ENCODE measurements at regions not wholly inside any gene's neighbourhood (a gene's known extent, or its start where the extent isn't known, plus 50 kb on each side); places are given as distances from the start of the nearest gene placed in this dataset.

GRCh38 chr9:80440724-80441123, 869.0 kb downstream of the TLE4 start:
- Histone ChIP-seq H3K4me1 (peaks cover 5% of the 10 kb centered on the region), H3K4me2 (no peak overlapping the region), H3K4me3 (no peak overlapping the region), H4K20me1 (ENCODE audit: low read depth) (no peaks in the 10 kb centered on the region), H3F3A (ENCODE audit: low read depth) (no peaks in the 10 kb centered on the region), H3K9me3 (ENCODE audit: low read depth) (no peaks in the 10 kb centered on the region), H3K9ac (no peak overlapping the region), H3K79me2 (ENCODE audit: low read depth) (no peaks in the 10 kb centered on the region), H2AFZ (replicated peaks) (no peak overlapping the region), H3K27ac (no peak overlapping the region), H3K27me3 (no peaks in the 10 kb centered on the region), H3K36me3 (no peaks in the 10 kb centered on the region)
- H3K27me3 Mint-ChIP-seq (ENCODE audit: insufficient read depth, low read depth) = peaks cover 2% of the 10 kb centered on the region
- no peaks in the 10 kb centered on the region for H3K36me3 Mint-ChIP-seq
- TF ChIP-seq CTCF (IDR thresholded peaks at IDR 0.05) (no peak), EZH2phosphoT487 (IDR thresholded peaks at IDR 0.05) (no peak), EZH2 (IDR thresholded peaks at IDR 0.05) (no peak)
- H3K9me3 Mint-ChIP-seq = no peaks in the 10 kb centered on the region
- H3K4me1 Mint-ChIP-seq = peaks cover 13% of the 10 kb centered on the region
- DNase-seq (ENCODE audit: low spot score) = no peak
- H3K27ac Mint-ChIP-seq = no peak overlapping the region
- no peak overlapping the region for H3K4me3 Mint-ChIP-seq

DNA sequence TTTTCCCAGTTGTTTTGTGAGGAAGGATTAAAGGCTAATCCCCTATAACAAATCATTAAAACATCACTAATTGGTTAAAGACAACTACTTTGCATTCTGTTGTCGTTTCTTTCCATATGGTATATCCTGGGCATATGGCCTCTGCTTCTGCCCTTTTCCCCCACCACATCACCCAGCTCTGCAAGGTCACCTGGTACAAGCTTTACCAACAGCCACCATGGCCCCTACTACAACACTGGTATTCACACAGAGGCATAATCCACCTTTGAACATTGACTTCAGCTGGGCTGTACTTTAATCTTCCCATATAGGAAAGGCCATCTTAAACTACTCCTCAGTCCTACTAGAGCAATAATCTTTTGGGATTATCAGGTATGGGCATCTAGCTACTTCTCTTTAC, 866.1 kb downstream of the TLE4 start:
- TF ChIP-seq CTCF (IDR thresholded peaks at IDR 0.05) (no peak), EZH2phosphoT487 (IDR thresholded peaks at IDR 0.05) (no peak), EZH2 (IDR thresholded peaks at IDR 0.05) (no peak)
- no peak for DNase-seq (ENCODE audit: low spot score)
- Mint-ChIP-seq H3K4me3 (no peak overlapping the region), H3K9me3 (no peaks in the 10 kb centered on the region), H3K27me3 (ENCODE audit: insufficient read depth, low read depth) (peaks cover 5% of the 10 kb centered on the region), H3K36me3 (no peaks in the 10 kb centered on the region), H3K4me1 (peaks cover 23% of the 10 kb centered on the region), H3K27ac (no peak overlapping the region)
- Histone ChIP-seq H3K79me2 (ENCODE audit: low read depth) (no peaks in the 10 kb centered on the region), H3K9ac (no peak overlapping the region), H3K4me2 (no peak overlapping the region), H3K27ac (no peak overlapping the region), H3K4me3 (no peak overlapping the region), H3K27me3 (no peaks in the 10 kb centered on the region), H4K20me1 (ENCODE audit: low read depth) (no peaks in the 10 kb centered on the region), H2AFZ (replicated peaks) (no peak overlapping the region), H3K9me3 (ENCODE audit: low read depth) (no peaks in the 10 kb centered on the region), H3K36me3 (no peaks in the 10 kb centered on the region), H3F3A (ENCODE audit: low read depth) (no peaks in the 10 kb centered on the region), H3K4me1 (peaks cover 5% of the 10 kb centered on the region)

GRCh38 chr9:80437091-80437640, 865.4 kb downstream of the TLE4 start:
- Histone ChIP-seq H3K9me3 (ENCODE audit: low read depth) (no peaks in the 10 kb centered on the region), H3K27me3 (no peaks in the 10 kb centered on the region), H3K4me1 (peaks cover 5% of the 10 kb centered on the region), H3F3A (ENCODE audit: low read depth) (no peaks in the 10 kb centered on the region), H3K36me3 (no peaks in the 10 kb centered on the region), H3K4me3 (no peak overlapping the region), H3K4me2 (no peak overlapping the region), H4K20me1 (ENCODE audit: low read depth) (no peaks in the 10 kb centered on the region), H3K79me2 (ENCODE audit: low read depth) (no peaks in the 10 kb centered on the region), H2AFZ (replicated peaks) (no peak overlapping the region), H3K9ac (no peak overlapping the region), H3K27ac (no peak overlapping the region)
- H3K27me3 Mint-ChIP-seq (ENCODE audit: insufficient read depth, low read depth) = peaks cover 7% of the 10 kb centered on the region
- H3K4me3 Mint-ChIP-seq = no peak overlapping the region
- no peaks in the 10 kb centered on the region for H3K36me3 Mint-ChIP-seq
- DNase-seq (ENCODE audit: low spot score) = no peak
- H3K4me1 Mint-ChIP-seq = peaks cover 23% of the 10 kb centered on the region
- TF ChIP-seq CTCF (IDR thresholded peaks at IDR 0.05) = no peak
- no peak for TF ChIP-seq EZH2 (IDR thresholded peaks at IDR 0.05)
- no peak for TF ChIP-seq EZH2phosphoT487 (IDR thresholded peaks at IDR 0.05)
- no peaks in the 10 kb centered on the region for H3K9me3 Mint-ChIP-seq
- no peak overlapping the region for H3K27ac Mint-ChIP-seq

Measured in neural progenitor cell (in vitro differentiated cells).